LNCaP clone FGC (cell line): ENCODE measurements at regions not wholly inside any gene's neighbourhood (a gene's known extent, or its start where the extent isn't known, plus 50 kb on each side); places are given as distances from the start of the nearest gene placed in this dataset.
"Not testable (repeated sequence)": the region's sequence is repeated elsewhere in the genome, so short reads cannot be mapped to it uniquely, and the experiment has no call there.

ENCODE experiments used
- DNase-seq: peaks from one replicate; pipeline ENCODE4 v3.0.0-alpha.2; 2011; ENCODE audit warnings: low read depth
- H3K4me3 ChIP-seq: 2 replicates; pipeline ENCODE4 v1.5.1; 2011; ENCODE audit warnings: mild to moderate bottlenecking, low read depth, low read length, control low read depth
- TF ChIP-seq, protein P1 (sequence below): IDR thresholded peaks from 2 replicates; pipeline ENCODE4 v1.5.1; 2012; ENCODE audit warnings: mild to moderate bottlenecking; ENCODE audit not compliant: control insufficient read depth, insufficient read depth; ENCODE audit errors: extremely low read depth

DNA sequence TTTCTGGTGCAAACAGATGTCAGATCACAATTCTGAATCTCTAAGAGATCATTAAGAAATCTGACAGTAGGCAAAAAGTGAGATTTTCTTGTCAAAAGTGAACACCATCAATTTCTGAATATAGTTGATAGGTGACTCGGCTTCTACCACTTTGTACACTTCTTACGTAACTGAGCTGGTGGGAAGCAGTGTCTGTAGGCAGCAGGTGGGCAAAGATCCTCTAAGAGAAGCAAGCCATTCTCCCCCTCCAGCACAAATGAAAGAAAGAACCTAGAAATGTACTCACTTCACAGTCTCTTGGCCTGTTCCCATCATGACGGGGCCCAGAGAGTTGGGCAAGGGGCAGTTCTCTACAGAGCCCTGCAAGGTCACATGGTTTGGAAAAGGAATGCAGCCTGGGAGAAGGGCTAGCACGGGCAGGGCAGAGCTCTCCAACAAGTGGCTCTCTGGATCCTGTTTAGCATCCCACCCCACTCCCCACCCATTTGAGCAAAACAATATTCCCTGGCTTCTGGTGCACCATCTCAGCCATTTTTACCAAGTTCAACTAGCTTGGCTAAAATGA lies 412.6 kb downstream of the LTN1 start:
- DNase-seq, result no peak
- TF ChIP-seq, protein P1, sequence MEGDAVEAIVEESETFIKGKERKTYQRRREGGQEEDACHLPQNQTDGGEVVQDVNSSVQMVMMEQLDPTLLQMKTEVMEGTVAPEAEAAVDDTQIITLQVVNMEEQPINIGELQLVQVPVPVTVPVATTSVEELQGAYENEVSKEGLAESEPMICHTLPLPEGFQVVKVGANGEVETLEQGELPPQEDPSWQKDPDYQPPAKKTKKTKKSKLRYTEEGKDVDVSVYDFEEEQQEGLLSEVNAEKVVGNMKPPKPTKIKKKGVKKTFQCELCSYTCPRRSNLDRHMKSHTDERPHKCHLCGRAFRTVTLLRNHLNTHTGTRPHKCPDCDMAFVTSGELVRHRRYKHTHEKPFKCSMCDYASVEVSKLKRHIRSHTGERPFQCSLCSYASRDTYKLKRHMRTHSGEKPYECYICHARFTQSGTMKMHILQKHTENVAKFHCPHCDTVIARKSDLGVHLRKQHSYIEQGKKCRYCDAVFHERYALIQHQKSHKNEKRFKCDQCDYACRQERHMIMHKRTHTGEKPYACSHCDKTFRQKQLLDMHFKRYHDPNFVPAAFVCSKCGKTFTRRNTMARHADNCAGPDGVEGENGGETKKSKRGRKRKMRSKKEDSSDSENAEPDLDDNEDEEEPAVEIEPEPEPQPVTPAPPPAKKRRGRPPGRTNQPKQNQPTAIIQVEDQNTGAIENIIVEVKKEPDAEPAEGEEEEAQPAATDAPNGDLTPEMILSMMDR, result no peak
- H3K4me3 ChIP-seq, result no peak overlapping the region

DNA sequence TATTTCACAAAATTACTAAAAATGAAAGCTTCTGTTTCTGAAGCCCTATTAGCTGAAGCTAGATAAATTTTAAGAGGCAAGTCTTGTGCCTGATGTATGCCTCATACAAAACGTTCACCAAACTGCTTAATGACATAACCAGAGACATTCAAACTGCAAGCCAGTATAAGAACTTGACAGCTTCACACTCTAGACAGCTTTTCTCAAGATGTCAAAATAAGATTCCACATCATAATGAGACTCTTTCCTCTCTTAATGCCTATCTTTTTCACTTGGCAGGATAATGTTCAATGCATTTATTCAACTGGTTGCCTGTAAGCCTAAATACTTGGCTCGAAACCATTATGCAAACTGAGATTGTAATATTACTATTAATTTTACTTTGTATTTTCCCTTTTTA lies 424.0 kb downstream of the LTN1 start:
- no peak for DNase-seq
- no peak overlapping the region for H3K4me3 ChIP-seq
- TF ChIP-seq, protein P1, result no peak

DNA sequence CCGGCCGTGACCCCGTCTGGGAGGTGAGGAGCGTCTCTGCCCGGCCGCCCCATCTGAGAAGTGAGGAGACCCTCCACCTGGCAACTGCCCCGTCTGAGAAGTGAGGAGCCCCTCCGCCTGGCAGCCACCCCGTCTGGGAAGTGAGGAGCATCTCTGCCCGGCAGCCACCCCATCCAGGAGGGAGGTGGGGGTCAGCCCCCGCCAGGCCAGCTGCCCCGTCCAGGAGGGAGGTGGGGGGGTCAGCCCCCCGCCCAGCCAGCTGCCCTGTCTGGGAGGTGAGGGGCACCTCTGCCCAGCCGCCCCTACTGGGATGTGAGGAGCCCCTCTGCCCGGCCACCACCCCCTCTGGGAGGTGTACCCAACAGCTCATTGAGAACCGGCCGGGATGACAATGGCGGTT lies 428.7 kb downstream of the LTN1 start:
- not testable (repeated sequence) for DNase-seq, H3K4me3 ChIP-seq

GRCh38 chr21:28561772-28562171 lies 430.9 kb downstream of the LTN1 start:
- no peak overlapping the region for H3K4me3 ChIP-seq
- TF ChIP-seq, protein P1, result no peak
- no peak for DNase-seq

DNA sequence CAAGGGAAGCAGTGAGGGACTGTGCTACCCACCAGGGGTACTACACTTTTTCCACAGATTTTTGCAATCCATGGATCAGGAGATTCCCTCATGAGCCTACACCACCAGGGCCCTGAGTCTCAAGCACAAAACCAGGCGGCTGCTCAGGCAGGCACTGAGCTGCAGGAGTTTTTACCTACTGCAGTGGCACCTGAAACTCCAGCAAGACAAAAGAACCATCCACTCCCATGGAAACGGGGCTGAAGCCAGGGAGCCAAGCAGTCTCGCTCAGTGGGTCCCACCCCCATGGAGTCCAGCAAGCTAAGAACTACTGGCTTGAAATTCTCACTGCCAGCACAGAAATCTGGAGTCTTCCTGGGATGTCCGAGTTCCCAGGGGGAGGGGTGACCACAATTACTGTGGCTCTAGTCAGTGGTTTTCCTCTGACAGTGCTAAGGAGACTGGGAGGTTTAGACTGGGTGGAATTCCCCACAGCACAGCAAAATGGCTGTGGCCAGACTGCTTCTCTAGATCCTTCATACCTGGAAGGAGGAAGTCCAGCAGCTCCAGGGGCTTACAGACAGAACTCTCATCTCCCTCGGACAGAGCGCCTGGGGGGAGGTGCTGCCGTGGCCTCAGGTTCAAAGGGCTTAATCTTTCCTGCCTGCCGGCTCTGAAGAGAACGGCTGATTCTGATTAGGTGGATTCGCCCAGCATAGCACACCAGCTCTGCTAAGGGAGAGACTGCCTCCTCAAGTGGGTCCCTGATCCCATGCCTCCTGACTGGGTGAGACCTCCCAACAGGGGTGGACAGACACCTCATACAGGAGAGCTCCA lies 437.8 kb downstream of the LTN1 start:
- TF ChIP-seq, protein P1, result no peak
- no peak for DNase-seq
- H3K4me3 ChIP-seq, result no peak overlapping the region

DNA sequence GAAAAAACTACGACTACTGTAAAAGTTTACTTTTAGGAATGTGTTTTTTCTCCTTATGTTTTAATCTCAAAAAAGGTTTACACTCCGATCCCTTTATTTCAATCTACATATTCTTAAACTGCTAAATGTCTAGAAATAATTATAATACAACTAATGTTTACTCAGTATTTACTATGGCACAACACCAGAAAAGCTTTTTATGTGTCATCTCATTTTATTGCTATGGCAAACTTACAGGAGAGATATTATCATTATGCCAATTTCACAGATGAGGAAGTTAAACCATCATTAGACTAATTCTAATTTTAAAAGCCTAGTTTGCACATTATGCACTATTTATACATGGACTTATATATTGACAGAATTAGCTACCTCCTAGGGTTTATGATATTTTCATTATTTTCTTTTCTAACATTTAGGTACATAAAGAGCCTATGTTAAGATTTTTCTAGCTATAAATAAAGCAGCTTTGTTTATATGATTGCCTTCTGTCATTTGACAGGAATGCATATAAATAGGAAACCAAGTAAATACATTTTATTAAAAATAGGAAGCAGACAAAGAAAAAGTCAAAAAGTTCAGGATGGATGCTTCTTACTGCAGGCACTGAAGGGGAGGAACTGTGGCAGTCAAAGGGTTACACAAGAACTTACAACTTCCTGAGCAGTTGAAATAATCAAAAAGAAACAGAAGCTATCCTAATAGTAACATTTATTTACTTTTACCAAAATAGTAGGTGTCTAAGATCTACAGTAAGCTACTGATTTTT lies 442.4 kb downstream of the LTN1 start:
- peak; percentile 94 for DNase-seq
- TF ChIP-seq, protein P1, result no peak
- no peak overlapping the region for H3K4me3 ChIP-seq

DNA sequence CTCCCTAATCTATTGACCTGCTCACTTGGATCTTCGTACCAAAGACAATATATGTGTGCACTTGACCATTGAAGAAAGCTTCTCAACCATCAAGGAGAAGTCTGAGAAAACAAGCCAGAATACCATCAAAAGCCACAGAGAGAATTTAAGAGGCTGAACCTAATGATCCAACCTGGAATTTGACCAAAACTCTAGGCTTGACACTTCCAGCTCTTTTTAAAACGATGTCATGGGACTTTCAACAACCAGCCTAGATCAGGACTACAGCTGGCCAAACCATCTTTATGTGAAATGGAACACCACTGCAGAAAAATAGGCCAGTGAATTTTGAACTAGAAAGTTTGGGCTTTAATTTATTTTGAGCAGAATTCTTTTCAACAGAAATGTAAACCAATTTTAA lies 444.4 kb downstream of the LTN1 start:
- TF ChIP-seq, protein P1, result no peak
- DNase-seq, result no peak
- H3K4me3 ChIP-seq, result no peak overlapping the region
